PC-9 (cell line): ENCODE measurements at regions not wholly inside any gene's neighbourhood (a gene's known extent, or its start where the extent isn't known, plus 50 kb on each side); places are given as distances from the start of the nearest gene placed in this dataset.

Experiments used
- EZH2 ChIP-seq: fragments of 200-600 bp; sonication (generic); IDR thresholded peaks from 2 replicates; pipeline ENCODE4 v1.8.0; 2017; ENCODE audit warnings: antibody characterized with exemption, low read depth
- TF ChIP-seq, protein P1 (sequence below): fragments of 200-600 bp; sonication (generic); conservative IDR thresholded peaks from 2 replicates; pipeline ENCODE4 v1.6.1; 2017; ENCODE audit warnings: mixed run types, antibody characterized with exemption, mild to moderate bottlenecking, moderate library complexity

DNA sequence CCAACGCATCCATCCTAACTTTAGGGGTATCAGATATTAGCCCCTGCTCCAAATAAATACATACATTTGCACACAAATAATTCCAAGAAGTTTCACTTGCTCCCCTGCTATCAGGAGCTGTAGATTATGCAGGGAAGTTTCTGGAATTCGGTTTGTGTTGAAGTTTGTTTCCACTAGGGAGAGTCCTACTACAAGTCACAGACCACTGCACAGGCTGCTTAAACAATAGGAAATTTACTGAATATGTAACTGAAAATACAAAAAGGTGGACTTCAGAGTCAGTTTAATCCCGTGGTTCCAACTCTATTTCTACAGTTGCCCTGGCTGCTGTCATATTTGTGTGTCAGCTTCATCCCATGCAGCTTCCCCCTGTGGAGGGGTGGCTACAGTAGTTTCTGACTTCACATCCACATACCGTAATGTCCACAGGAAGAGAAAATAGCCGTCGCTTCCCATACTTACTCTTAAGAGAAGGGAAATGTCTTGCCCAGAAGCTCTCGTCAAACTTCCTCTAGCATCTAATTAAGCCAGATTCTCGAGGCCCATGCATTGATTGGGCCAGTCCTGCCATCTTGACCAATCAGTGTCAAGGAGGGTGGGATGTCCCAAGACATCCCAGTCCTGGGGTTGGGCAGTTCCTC lies 286.6 kb downstream of the COG6 start:
- no peak for TF ChIP-seq EZH2
- TF ChIP-seq, protein P1, sequence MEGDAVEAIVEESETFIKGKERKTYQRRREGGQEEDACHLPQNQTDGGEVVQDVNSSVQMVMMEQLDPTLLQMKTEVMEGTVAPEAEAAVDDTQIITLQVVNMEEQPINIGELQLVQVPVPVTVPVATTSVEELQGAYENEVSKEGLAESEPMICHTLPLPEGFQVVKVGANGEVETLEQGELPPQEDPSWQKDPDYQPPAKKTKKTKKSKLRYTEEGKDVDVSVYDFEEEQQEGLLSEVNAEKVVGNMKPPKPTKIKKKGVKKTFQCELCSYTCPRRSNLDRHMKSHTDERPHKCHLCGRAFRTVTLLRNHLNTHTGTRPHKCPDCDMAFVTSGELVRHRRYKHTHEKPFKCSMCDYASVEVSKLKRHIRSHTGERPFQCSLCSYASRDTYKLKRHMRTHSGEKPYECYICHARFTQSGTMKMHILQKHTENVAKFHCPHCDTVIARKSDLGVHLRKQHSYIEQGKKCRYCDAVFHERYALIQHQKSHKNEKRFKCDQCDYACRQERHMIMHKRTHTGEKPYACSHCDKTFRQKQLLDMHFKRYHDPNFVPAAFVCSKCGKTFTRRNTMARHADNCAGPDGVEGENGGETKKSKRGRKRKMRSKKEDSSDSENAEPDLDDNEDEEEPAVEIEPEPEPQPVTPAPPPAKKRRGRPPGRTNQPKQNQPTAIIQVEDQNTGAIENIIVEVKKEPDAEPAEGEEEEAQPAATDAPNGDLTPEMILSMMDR = no peak
